IMR-90 (cell line): ENCODE measurements at regions not wholly inside any gene's neighbourhood (a gene's known extent, or its start where the extent isn't known, plus 50 kb on each side); places are given as distances from the start of the nearest gene placed in this dataset.
A peak's percentile ranks its signal among the peaks of the same experiment; 100 is the strongest.

ENCODE experiments used
- ATAC-seq: fragments of 200-7000 bp; cut with Tn5 transposase; 2 replicates; pipeline ENCODE4 v1.9.1; 2020; ENCODE audit warnings: low read depth, mild to moderate bottlenecking, moderate library complexity
- BruUV-seq: library from RNA; stranded (reverse); fragments of 400-500 nt; replicated peaks from 2 replicates; lab custom pipeline; 2021; lab: Mats Ljungman, UMichigan
- CTCF ChIA-PET: fragments of 300-600 bp; formaldehyde crosslinking; extraction: SDS; loops from one replicate; lab custom pipeline; 2021; ENCODE audit warnings: antibody characterized with exemption; lab: Yijun Ruan, JAX
- POLR2A ChIA-PET: fragments of 300-600 bp; sonication (Branson Sonifier 250); formaldehyde crosslinking; loops from one replicate; lab custom pipeline; 2022; ENCODE audit warnings: antibody characterized with exemption; ENCODE audit not compliant: unreplicated experiment; lab: Charles Lee
- DNase-seq: peaks from one replicate; pipeline ENCODE4 v3.0.0; 2013
- H2AFZ ChIP-seq: replicated peaks from 2 replicates; pipeline ENCODE3; 2013; ENCODE audit warnings: low read length, mild to moderate bottlenecking; ENCODE audit not compliant: poor library complexity
- H2AK5ac ChIP-seq: 2 replicates; pipeline ENCODE4 v1.6.1; 2013; ENCODE audit warnings: low read depth, low read length, inconsistent platforms
- H2AK9ac ChIP-seq: replicated peaks from 2 replicates; pipeline ENCODE3; 2013; ENCODE audit warnings: mild to moderate bottlenecking, low read depth, low read length, moderate library complexity; ENCODE audit not compliant: poor library complexity
- H2BK120ac ChIP-seq: 2 replicates; pipeline ENCODE4 v1.6.1; 2013; ENCODE audit warnings: low read depth, low read length, inconsistent platforms
- H2BK15ac ChIP-seq: 3 replicates; pipeline ENCODE4 v1.6.1; 2013; ENCODE audit warnings: low read depth, low read length, inconsistent platforms
- H2BK20ac ChIP-seq: 2 replicates; pipeline ENCODE4 v1.6.1; 2013; ENCODE audit warnings: low read depth, mild to moderate bottlenecking, inconsistent platforms, low read length, moderate library complexity
- H2BK5ac ChIP-seq: 2 replicates; pipeline ENCODE4 v1.6.1; 2013; ENCODE audit warnings: mild to moderate bottlenecking, low read depth, low read length, inconsistent platforms; ENCODE audit not compliant: poor library complexity, severe bottlenecking
- H3K14ac ChIP-seq: replicated peaks from 2 replicates; pipeline ENCODE4 v1.6.1; 2013; ENCODE audit warnings: low read depth, low read length, inconsistent platforms
- H3K18ac ChIP-seq: 2 replicates; pipeline ENCODE4 v1.6.1; 2013; ENCODE audit warnings: low read depth, low read length, control low read depth
- H3K23ac ChIP-seq: 2 replicates; pipeline ENCODE4 v1.6.1; 2013; ENCODE audit warnings: low read depth, low read length, inconsistent platforms
- H3K27ac ChIP-seq: 2 replicates; pipeline ENCODE4 v1.5.1; 2013; ENCODE audit warnings: mild to moderate bottlenecking, control low read depth, low read length; ENCODE audit not compliant: insufficient read depth
- H3K27me3 ChIP-seq: 2 replicates; pipeline ENCODE4 v1.6.1; 2013; ENCODE audit warnings: low read length; ENCODE audit not compliant: control insufficient read depth, insufficient read depth
- H3K36me3 ChIP-seq: 2 replicates; pipeline ENCODE4 v1.6.1; 2013; ENCODE audit warnings: low read length, mixed read lengths; ENCODE audit not compliant: control insufficient read depth, insufficient read depth
- H3K4ac ChIP-seq: 2 replicates; pipeline ENCODE4 v1.6.1; 2013; ENCODE audit warnings: low read depth, low read length, inconsistent platforms
- H3K4me1 ChIP-seq: 2 replicates; pipeline ENCODE4 v1.6.1; 2013; ENCODE audit warnings: low read length, mixed read lengths; ENCODE audit not compliant: control insufficient read depth, insufficient read depth
- H3K4me2 ChIP-seq: 2 replicates; pipeline ENCODE4 v1.6.1; 2013; ENCODE audit warnings: low read depth, mild to moderate bottlenecking, control low read depth, low read length, moderate library complexity
- H3K4me3 ChIP-seq: 2 replicates; pipeline ENCODE4 v1.5.1; 2013; ENCODE audit warnings: low read depth, mild to moderate bottlenecking, control low read depth, low read length, moderate library complexity; ENCODE audit not compliant: insufficient read depth
- H3K56ac ChIP-seq: 2 replicates; pipeline ENCODE4 v1.6.1; 2013; ENCODE audit warnings: low read length, inconsistent platforms; ENCODE audit not compliant: insufficient read depth; ENCODE audit errors: extremely low read depth
- H3K79me1 ChIP-seq, 2 experiments: 2 replicates each; pipeline ENCODE4 v1.6.1; 2013; ENCODE audit warnings: low read length in 2 of 2, inconsistent platforms in 1 of 2, low read depth in 1 of 2
- H3K9ac ChIP-seq: 2 replicates; pipeline ENCODE4 v1.6.1; 2013; ENCODE audit warnings: low read depth, low read length, control low read depth
- H3K9me1 ChIP-seq: 2 replicates; pipeline ENCODE4 v1.6.1; 2013; ENCODE audit warnings: low read length, inconsistent platforms; ENCODE audit not compliant: insufficient read depth
- H3K9me3 ChIP-seq: 2 replicates; pipeline ENCODE4 v1.6.1; 2013; ENCODE audit warnings: low read length; ENCODE audit not compliant: control insufficient read depth, insufficient read depth
- H4K20me1 ChIP-seq: 2 replicates; pipeline ENCODE4 v1.6.1; 2013; ENCODE audit warnings: low read length, inconsistent platforms; ENCODE audit not compliant: insufficient read depth
- H4K5ac ChIP-seq: 2 replicates; pipeline ENCODE4 v1.6.1; 2013; ENCODE audit warnings: mild to moderate bottlenecking, low read depth, low read length, control low read depth
- H4K8ac ChIP-seq, 2 experiments: 2 replicates each; pipeline ENCODE4 v1.6.1; 2013; ENCODE audit warnings: low read depth in 2 of 2, low read length in 2 of 2, control low read depth in 1 of 2, inconsistent platforms in 1 of 2
- H4K91ac ChIP-seq: 2 replicates; pipeline ENCODE4 v1.6.1; 2013; ENCODE audit warnings: low read depth, low read length, inconsistent platforms; ENCODE audit not compliant: insufficient read depth
- BHLHE40 ChIP-seq: fragments of 150-350 bp; IDR thresholded peaks from 2 replicates; pipeline ENCODE4 v1.6.1; 2016; ENCODE audit warnings: mild to moderate bottlenecking, low read depth, low read length
- CHD1 ChIP-seq: IDR thresholded peaks from 2 replicates; pipeline ENCODE4 v1.6.1; 2012; ENCODE audit warnings: low read depth, low read length, improper control_type of control experiment
- FOS ChIP-seq: fragments of 150-350 bp; IDR thresholded peaks from 2 replicates; pipeline ENCODE4 v1.6.1; 2016; ENCODE audit warnings: low read depth, low read length
- MAZ ChIP-seq: IDR thresholded peaks from 2 replicates; pipeline ENCODE4 v1.6.1; 2012; ENCODE audit warnings: low read depth, mild to moderate bottlenecking, low read length, improper control_type of control experiment, moderate library complexity, borderline replicate concordance
- POLR2A ChIP-seq: IDR thresholded peaks from 2 replicates; pipeline ENCODE4 v1.6.1; 2012; ENCODE audit warnings: mild to moderate bottlenecking, low read depth, low read length
- RAD21 ChIP-seq: IDR thresholded peaks from 2 replicates; pipeline ENCODE4 v1.6.1; 2012; ENCODE audit warnings: low read length, improper control_type of control experiment
- RFX5 ChIP-seq: IDR thresholded peaks from 2 replicates; pipeline ENCODE4 v1.8.0; 2012; ENCODE audit warnings: low read depth, mild to moderate bottlenecking, low read length, moderate library complexity
- WGBS, 2 experiments: methylation state at CpG; one replicate each; pipeline versions ENCODE4 v1.1.5 to v1.1.7; 2013; ENCODE audit warnings: missing lambda C conversion rate in 2 of 2; ENCODE audit not compliant: insufficient read length in 1 of 2; ENCODE audit errors: extremely low coverage in 2 of 2; 5-methylcytosine and 5-hydroxymethylcytosine counted together
- dilution Hi-C: fragments of 300-500 bp; cut with HindIII; formaldehyde crosslinking; loops from one replicate; pipeline ENCODE4 v1.14.3; 2018; ENCODE audit warnings: low sequenced_read_pairs; ENCODE audit not compliant: unreplicated experiment
- in situ Hi-C: fragments of 300-500 bp; cut with MboI; formaldehyde crosslinking; loops from 3 replicates; pipeline ENCODE4 v1.14.3; 2019; ENCODE audit warnings: low sequenced_read_pairs, inconsistent platforms, mixed read lengths
- intact Hi-C: fragments of 100-400 bp; cut with micrococcal nuclease; formaldehyde crosslinking; loops from 2 replicates; pipeline ENCODE4 v1.10.0; 2022
- TF ChIP-seq, protein P1 (sequence below): fragments of 150-350 bp; IDR thresholded peaks from 2 replicates; pipeline ENCODE4 v1.6.1; 2017; ENCODE audit warnings: mild to moderate bottlenecking, antibody characterized with exemption, low read length, low read depth

DNA sequence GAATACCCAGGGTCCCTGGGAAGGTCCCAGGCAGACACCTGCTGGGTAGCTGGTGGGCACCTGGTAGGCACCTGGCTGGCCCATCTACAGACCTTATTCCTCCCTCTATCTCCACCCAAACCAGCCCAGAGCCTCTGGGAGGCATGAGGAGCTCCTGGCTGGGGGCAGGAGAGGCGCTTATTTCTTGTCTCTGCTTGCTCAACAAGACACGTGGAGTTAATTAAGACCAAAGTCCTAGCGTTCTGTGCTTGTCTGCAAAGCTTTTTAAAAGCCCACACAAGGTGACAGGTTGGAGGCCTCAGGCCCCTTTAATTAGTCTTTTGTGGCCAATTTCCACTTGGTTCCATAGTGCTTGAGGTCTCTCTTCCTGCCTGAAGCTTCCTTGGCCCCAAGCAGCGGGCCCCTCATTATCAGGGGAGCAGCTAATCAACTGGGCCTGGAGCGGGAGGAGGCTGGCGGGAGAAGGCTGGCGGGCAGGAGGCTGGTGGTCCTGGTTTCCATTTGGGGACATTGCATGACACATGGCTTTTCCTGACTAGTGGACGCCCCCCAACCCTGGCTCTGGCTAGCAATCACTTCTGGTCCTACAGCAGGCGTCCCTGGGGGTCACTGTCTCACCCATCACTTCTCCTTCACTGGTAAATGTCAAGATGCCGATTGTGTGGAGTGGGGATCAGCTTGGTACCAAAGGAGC, 65.4 kb upstream of the HDAC4 start:
- no peak overlapping the region for H3K18ac ChIP-seq
- H4K91ac ChIP-seq = no peak overlapping the region
- H3K79me1 ChIP-seq = no peaks in the 10 kb centered on the region
- no TSS peak for BruUV-seq
- ATAC-seq = no peak
- DNase-seq = no peak
- H2AK9ac ChIP-seq = no peak overlapping the region
- peak overlapping the region; percentile 15 for H2AFZ ChIP-seq
- no peak overlapping the region for H3K9ac ChIP-seq
- H3K9me1 ChIP-seq = no peaks in the 10 kb centered on the region
- no peak overlapping the region for H2BK20ac ChIP-seq
- no peak overlapping the region for H3K4ac ChIP-seq
- H3K4me1 ChIP-seq = no peaks in the 10 kb centered on the region
- H3K9me3 ChIP-seq = peaks cover 9% of the 10 kb centered on the region
- no peaks in the 10 kb centered on the region for H3K36me3 ChIP-seq
- no peak overlapping the region for H4K5ac ChIP-seq
- dilution Hi-C loops (no loop called here), in situ Hi-C loops (no loop called here), intact Hi-C loops (no loop called here)
- no peak overlapping the region for H2BK5ac ChIP-seq
- H3K4me3 ChIP-seq = no peak overlapping the region
- H3K56ac ChIP-seq = no peak overlapping the region
- H3K14ac ChIP-seq = no peak overlapping the region
- no peak overlapping the region for H2BK15ac ChIP-seq
- no peak overlapping the region for H4K8ac ChIP-seq
- TF ChIP-seq CHD1 = no peak
- no peak for TF ChIP-seq MAZ
- no peak for TF ChIP-seq BHLHE40
- no peak for TF ChIP-seq FOS
- no peak for TF ChIP-seq POLR2A
- TF ChIP-seq RAD21 = no peak
- TF ChIP-seq RFX5 = no peak
- TF ChIP-seq, protein P1, sequence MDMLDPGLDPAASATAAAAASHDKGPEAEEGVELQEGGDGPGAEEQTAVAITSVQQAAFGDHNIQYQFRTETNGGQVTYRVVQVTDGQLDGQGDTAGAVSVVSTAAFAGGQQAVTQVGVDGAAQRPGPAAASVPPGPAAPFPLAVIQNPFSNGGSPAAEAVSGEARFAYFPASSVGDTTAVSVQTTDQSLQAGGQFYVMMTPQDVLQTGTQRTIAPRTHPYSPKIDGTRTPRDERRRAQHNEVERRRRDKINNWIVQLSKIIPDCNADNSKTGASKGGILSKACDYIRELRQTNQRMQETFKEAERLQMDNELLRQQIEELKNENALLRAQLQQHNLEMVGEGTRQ = no peak
- ChIA-PET POLR2A (no interaction called here), CTCF (interaction anchor here (0.7 kb wide), 1 partner anchor 1176 kb away, joined by 3 read pairs; no protein-coding TSS in a partner anchor)
- WGBS, 2 experiments = 51% methylated on average over 3 of the region's 10 CpGs; no CpG with 5 or more reads in 1 of the 2 experiments
- H3K23ac ChIP-seq = no peak overlapping the region
- no peaks in the 10 kb centered on the region for H3K27me3 ChIP-seq
- H2BK120ac ChIP-seq = no peak overlapping the region
- no peaks in the 10 kb centered on the region for H4K20me1 ChIP-seq
- no peak overlapping the region for H2AK5ac ChIP-seq
- no peak overlapping the region for H3K27ac ChIP-seq
- no peak overlapping the region for H3K4me2 ChIP-seq
